ENCODE measurements at regions not wholly inside any gene's neighbourhood (a gene's known extent, or its start where the extent isn't known, plus 50 kb on each side); places are given as distances from the start of the nearest gene placed in this dataset.

- TF ChIP-seq CTCF (IDR thresholded peaks at IDR 0.05 in 8 of 11, conservative IDR thresholded peaks at IDR 0.05 in 3 of 11): no peak
- TF ChIP-seq POLR2AphosphoS5 (IDR thresholded peaks at IDR 0.05): peak; percentile 42 to 78 (median 61)
- TF ChIP-seq POLR2A (IDR thresholded peaks at IDR 0.05): no peak
Measured at GRCh38 chr13:94859278-94859691, 146.9 kb upstream of the SOX21 start.

Data from spleen (tissue), 7 donors.